Posterior cingulate gyrus (tissue), 11 donors: ENCODE measurements at regions not wholly inside any gene's neighbourhood (a gene's known extent, or its start where the extent isn't known, plus 50 kb on each side); places are given as distances from the start of the nearest gene placed in this dataset.

Experiments used
- DNase-seq, 10 donors: peaks; one replicate each; pipeline versions ENCODE4 v3.0.0 to v3.0.0-alpha.2; 2020 to 2021; ENCODE audit warnings: mixed read lengths in 3 of 10
- intact Hi-C: fragments of 100-400 bp; cut with DNase I; formaldehyde crosslinking; loops from one replicate; pipeline ENCODE4 v1.15.1; 2023

DNA sequence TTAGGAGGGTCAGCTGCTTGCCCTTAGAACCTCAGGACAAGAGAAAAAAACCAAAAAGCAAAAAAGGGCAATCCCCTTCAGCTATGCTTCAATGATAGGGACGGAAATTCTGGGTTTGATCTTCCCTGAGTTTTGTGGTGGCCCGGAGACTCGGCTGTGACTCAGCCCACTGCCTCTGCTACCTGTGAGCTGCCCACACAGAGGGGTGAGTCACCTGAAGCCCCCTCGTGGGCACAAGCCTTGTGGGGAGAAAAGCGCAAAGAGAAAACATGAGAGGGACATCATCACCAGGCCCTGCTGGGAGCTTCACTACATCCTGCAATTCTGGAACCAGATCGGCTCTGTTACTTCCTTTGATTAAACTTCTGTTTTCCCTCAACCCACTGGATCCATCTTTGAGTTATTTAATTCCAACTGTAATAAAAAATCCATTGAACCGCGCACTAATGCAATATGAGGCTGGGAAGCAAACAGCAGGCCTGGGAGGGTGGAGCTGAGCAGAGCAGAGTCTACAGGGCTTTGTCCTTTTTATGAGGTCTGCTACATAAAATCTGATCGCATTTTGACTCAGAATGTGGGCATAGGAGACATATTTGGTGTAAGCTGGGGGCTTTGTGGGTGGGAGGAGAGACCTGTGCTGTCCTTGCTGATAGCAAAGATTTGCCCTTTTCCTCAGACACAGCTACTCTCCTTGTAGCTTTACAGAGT, 58.7 kb upstream of the STUM start:
- no peak for DNase-seq
- intact Hi-C loops, result no loop called here

DNA sequence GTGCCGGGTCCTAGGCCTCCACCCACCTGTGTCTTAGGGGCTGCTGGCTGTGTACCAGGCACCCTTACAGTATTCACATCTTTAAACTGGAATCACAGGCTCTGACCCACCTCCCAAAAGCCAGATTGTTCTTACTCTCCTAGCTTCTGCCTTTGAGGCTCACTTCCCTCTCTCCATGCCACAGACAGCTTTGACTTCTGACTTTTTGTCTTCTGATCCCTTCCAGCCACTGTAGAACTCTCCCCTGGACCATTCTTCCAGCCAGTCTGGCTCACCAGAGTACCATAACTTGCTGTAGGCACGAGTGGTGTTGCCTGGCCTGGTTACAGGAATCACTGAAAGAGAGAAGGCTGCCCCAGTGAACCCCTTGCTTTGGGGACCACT, 58.1 kb upstream of the STUM start:
- DNase-seq, result no peak
- intact Hi-C loops, result no loop called here

DNA sequence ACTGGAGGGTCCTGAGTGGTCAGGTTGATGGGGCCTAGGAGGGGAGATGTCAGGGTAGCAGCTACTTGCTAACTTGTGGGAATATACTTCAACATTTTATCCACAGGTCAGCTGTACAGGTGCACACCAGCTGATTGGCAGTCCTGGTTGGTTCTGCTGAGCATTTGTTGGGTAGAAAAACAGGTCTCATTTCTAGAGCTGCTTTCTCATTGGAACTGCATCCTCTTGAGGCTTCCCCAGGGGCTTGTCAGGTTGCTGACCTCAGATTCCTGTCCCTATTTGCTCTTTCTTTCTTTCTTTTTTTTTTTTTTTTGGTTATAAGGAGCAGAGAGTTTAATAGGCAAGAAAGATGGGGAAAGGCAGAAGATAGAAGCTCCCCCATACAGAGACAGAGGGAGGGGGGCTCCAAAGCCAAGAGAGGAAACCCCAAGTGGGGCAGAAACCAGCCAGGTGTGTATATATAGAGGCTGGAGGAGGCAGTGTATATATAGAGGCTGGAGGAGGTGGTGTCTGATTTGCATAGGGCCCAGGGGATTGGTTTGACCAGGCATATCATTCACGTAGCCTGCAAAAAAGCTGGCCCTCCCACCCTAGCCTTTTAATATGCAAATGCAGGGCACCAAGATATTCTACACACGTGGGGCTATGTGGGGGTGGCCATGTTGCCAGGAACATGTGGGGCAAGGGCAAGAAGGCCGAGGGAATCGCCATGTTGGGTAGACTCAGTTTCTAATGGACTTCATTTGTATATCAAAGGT, 57.3 kb upstream of the STUM start:
- intact Hi-C loops, result no loop called here
- DNase-seq, result no peak

DNA sequence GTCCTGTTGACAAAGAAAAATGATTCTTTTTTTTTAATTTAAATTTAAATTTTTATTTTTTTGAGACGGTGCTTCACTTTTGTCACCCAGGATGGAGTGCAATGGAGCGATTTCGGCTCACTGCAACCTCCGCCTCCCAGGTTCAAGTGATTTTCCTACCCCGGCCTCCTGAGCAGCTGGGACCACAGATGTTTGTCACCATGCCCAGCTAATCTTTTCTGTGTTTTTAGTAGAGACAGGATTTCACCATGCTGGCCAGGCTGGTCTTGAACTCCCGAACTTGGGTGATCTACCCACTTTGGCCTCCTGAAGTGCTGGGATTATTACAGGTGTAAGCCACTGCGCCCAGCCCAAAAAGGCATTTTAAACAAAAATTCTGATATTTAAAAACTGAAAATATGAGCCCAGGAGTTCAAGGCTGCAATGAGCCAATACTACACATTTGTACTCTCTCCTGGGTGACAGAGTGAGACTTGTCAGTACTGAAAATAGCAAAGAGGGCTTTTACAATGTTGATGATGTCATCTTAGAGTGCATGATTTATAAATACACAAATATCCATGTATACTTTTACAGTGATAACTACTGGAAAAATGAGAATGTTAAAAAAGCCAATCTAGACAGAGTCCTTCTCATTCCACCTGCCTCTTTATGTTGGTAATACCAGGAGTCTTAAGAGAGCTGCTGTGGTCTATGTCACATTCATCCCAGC, 56.0 kb upstream of the STUM start:
- no peak for DNase-seq
- intact Hi-C loops, result no loop called here

DNA sequence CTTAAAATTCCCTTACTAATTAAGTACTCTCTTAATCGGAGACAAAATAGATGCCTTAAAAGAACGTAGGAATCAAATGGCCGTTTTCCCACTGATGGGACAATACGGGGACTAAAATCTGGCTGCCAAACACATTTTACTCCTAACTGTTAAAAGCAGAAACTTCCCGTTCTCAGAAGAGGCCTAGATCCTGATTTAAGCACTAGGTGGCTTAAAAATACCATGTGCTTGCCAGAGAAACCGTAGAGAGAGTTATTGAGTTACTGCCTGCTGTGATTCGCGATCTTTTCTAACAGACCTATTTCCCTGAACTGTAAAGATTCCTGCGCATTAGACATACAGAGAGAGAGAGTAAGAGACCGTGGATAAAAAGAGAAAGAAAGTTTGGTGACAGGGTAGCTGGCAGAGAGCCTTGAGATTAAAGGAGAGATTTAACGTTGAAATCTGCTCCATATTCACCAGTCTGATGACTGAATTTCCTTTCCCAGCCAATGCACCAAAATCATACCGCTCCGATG, 54.4 kb upstream of the STUM start:
- intact Hi-C loops, result no loop called here
- DNase-seq, result no peak

DNA sequence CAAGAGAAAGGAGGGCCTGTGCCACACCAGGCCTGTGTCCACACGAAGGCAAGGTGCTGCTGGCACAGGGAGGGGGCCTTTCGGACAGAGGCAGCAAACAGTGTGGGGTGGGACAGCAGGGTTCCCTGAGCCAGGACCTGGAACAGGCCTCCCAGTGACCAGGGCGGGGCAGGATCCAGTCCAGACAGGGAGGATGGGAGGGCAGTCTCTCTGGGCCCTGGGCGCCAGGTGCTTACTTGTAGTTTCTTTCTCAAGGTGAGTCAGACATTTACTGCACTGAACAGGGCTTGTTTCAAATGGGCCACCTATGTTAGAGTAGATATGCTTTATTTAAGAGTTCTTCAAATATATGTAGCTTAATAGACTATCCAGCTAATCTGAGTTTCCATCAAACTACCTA, 52.8 kb upstream of the STUM start:
- no peak for DNase-seq
- intact Hi-C loops, result no loop called here

DNA sequence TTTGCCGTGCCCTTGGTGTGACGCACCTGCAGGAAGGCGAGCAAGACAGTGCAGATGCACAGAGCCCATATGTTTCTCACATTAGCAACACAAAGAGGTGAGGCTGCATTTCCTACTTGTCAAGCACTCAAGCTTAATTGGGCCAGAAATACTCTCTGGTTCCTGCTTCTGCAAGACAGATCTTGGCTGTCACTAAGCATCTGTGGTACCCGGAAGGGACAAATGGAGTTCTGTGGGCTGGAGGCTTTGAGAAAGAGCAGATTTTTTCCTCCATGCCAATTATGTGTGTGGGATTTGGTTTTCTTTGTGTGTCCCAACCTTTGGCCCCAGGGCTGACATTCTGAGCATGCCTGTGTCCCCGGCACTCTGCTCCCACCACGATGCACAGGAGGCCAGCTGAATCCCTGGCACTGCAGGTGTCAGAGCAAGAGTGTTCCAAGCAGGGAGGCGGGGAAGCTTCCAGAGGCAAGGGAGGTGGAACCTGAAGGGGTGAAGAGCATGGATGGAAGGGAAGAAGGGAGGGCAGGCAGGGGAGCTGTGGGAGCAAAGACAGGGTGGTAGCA, 52.0 kb upstream of the STUM start:
- intact Hi-C loops, result no loop called here

DNA sequence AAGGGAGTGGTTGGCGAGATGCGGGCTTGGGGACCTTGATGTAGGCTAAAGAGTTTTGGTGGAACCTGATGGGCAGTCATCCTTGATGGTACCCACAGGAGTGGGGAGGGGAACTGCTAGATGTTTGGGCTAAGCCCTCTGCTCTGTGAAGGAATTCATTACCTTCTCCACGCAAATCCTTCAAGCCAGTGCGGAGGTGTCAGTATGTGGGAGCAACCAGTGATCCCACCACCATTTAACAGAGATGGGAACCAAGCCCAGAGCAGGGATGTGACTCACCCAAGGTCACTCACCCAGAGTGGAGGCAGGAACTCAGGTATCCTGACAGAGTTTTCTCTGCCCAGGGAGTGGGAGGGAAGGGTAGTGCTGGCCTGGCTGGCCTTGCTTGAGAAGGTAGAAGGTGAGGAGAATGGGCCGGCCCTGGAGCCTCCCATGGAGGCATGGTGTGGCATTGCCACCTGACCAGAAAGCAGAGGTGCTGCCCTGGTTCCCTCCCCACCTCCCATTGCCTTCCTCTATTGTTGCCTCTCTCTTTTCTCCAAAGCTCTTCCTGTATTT, 51.2 kb upstream of the STUM start:
- intact Hi-C loops, result no loop called here
- DNase-seq, result no peak

More for the DNA sequence above, 52.0 kb upstream of the STUM start:
- DNase-seq, result no peak

DNA sequence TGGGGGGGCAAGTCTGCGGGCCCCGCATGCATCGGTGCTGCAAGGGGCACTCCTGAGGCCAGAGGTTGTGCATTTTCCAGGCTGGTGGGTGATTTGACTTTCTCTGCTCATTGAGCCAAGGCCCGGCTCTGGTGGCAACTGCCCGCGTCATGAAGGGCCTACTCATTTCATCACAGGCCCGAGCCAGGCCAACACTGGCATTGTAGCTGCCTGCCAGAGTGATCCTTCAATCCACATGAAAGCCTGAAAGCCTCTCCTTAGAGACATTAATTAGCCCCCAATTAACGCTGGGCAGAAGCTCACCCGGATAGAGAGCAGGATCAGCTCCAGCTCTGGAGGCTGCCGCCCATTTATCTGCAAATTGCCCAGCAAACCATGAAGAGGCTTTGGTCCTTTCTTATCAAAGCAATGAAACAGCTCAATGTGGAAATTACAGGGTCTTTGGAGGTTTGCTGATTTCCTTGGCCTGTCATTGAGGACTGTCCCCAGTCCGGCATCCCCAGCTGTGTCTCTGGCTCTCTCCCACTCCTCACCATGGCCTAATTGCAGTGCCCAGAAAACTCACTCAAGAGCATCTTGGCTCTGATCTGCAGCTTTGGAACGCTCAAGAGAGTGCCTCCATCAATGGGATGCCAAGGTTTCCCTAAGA, 50.4 kb upstream of the STUM start:
- intact Hi-C loops, result no loop called here
- DNase-seq, result peak in 5 of 10 donors; percentile 17 to 78 (median 39)

DNA sequence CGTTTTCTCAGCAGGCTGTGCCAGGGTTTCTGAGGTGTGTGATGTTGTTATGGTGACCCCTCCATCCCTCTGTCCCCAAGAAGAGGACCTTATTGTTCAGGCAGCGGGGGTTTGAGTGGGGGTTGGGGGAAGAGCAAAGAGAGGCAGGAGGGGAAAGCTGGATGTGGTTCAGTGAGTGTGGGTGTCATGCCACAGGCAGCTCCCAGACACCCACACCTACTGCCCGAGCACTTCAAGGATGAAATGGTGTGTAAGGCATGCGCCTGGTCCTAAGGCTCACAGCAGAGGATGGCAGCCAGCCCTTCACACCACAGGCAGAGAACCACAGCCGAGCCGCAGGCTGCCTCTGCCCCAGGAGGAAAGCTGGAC, 49.9 kb upstream of the STUM start:
- intact Hi-C loops, result no loop called here
- DNase-seq, result no peak
